ENCODE measurements at regions not wholly inside any gene's neighbourhood (a gene's known extent, or its start where the extent isn't known, plus 50 kb on each side); places are given as distances from the start of the nearest gene placed in this dataset.

- TF ChIP-seq CTCF (IDR thresholded peaks at IDR 0.05) (no peak), POLR2AphosphoS5 (IDR thresholded peaks at IDR 0.05; ENCODE audit: low read depth, low read length) (no peak), SIN3A (IDR thresholded peaks at IDR 0.05; ENCODE audit: borderline replicate concordance, insufficient read depth, low read depth, low read length) (no peak)
These were observed 475.3 kb upstream of the ADGRL2 start for GRCh38 chr1:81325397-81325796.

All from Panc1 (cell line).